RKO (cell line): ENCODE measurements at regions not wholly inside any gene's neighbourhood (a gene's known extent, or its start where the extent isn't known, plus 50 kb on each side); places are given as distances from the start of the nearest gene placed in this dataset.
"Not testable (repeated sequence)": the region's sequence is repeated elsewhere in the genome, so short reads cannot be mapped to it uniquely, and the experiment has no call there.

Experiments used
- DNase-seq: peaks from one replicate; pipeline ENCODE4 v3.0.0-alpha.2; 2016; ENCODE audit warnings: low spot score

GRCh38 chrX:140065961-140066662 is 100.8 kb upstream of the CXorf66 start:
- DNase-seq = no peak

- no peak for DNase-seq
Observed at GRCh38 chrX:140064993-140065392, 99.7 kb upstream of the CXorf66 start.

- DNase-seq = peak; percentile 79
Observed at GRCh38 chrX:140057001-140057411, 91.7 kb upstream of the CXorf66 start.

GRCh38 chrX:140053846-140054245 is 88.5 kb upstream of the CXorf66 start:
- DNase-seq = no peak

GRCh38 chrX:140050906-140051305 is 85.6 kb upstream of the CXorf66 start:
- peak; percentile 26 for DNase-seq

GRCh38 chrX:140040386-140040785 is 75.1 kb upstream of the CXorf66 start:
- DNase-seq = peak; percentile 59

GRCh38 chrX:140038842-140039241 is 73.5 kb upstream of the CXorf66 start:
- no peak for DNase-seq

- DNase-seq = peak; percentile 10
Observed at GRCh38 chrX:140034916-140035315, 69.6 kb upstream of the CXorf66 start.

- no peak for DNase-seq
Observed at GRCh38 chrX:140022482-140022881, 57.2 kb upstream of the CXorf66 start.

- DNase-seq = not testable (repeated sequence)
Observed at GRCh38 chrX:140019134-140019533, 53.8 kb upstream of the CXorf66 start.
